Amniotic stem cell (primary cell): ENCODE measurements at regions not wholly inside any gene's neighbourhood (a gene's known extent, or its start where the extent isn't known, plus 50 kb on each side); places are given as distances from the start of the nearest gene placed in this dataset.

ENCODE experiments used
- DNase-seq: peaks from one replicate; lab custom pipeline; 2025; lab: John Stamatoyannopoulos, UW

DNA sequence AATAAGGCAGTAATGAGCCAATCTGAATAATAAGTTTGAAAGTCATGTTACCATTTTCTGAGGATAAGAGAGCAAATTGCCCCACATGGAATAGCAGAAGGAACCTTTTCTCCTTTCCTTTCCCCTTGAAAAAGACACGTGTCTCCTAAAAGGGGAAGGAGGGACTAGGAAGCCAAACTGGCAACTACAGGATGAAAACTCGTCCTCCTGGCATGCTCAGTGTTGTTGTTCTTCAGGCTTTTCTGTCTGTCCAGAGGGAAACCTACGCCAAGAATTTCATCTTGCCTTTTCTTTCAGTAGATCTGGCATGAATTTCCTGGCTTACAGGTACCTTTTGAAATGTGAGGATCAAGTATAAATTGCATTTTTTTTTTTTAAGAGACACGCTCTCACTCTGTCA, 355.9 kb upstream of the TLE4 start:
- DNase-seq: no peak

DNA sequence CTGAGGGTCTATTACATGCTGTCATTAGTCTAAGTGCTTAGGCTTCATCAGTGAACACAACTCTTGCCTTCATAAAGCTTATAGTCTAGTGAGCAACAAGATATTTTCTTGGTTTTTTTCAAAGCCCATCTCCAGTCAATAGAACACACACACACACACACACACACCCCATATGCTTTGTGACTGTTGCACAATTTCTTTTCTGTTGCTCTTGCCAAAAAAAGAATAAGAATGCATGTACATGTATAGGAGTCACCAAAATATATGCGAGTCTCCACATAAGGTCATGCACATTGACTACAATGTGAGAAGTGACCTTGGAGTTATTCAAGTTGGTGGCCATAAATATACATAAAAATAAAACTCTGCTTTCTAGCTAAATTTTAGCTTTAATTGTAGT, 351.5 kb upstream of the TLE4 start:
- DNase-seq: no peak

DNA sequence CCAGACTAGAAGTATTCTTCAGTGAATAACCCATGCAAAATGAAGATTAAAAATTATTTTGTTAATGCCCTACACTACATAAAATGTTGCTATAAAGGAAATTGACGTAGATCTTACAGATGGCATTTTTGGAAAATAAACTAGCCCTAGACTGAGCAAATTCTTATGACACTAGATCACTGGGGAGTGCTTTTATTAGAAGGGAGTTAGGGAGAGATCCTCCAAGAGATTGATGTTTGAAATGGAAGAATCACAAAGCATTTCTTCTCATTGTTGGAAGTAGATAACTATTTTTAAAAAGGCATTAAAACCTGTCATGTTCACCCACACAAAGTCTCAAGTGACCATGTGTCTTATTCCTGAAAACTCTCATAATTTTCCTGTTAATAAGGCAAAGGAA, 351.1 kb upstream of the TLE4 start:
- DNase-seq: no peak

DNA sequence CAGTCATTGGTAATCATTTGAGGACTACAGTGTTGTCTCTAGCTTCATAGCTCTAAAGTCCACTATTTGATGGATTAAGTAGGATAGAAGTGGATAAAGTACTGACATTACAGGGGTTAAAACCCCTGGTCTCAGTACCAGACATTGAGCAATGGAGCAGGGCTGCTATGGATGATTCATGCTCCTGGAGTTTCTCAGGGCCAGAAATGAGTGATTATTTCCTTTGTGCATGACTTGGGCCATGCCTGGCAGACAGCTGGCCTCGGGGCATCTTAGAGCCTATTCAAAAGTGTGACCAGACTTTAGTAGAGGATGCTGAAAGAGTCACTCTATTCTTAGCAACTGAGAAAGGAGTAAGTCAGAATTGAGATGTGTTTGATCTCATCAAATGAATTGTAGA, 350.7 kb upstream of the TLE4 start:
- peak; percentile 95 for DNase-seq

DNA sequence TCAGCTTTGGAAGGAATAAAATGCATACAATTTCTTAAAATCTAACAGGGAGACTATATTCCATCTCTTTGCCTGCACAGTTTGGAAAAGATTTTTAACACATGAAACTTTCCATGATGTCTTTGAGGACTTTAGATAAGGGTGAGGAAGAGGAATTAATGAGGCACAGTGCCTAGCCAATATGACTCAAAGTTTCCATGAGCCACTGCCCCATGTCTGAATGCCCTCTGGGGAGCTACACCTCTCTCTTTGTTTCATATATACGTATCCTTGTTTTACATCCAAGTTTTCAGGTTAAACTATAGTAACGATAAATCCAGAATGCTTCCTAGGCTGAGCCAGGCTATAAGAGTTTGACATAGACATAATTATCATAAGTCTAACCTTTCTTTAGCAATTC, 349.3 kb upstream of the TLE4 start:
- DNase-seq: no peak

DNA sequence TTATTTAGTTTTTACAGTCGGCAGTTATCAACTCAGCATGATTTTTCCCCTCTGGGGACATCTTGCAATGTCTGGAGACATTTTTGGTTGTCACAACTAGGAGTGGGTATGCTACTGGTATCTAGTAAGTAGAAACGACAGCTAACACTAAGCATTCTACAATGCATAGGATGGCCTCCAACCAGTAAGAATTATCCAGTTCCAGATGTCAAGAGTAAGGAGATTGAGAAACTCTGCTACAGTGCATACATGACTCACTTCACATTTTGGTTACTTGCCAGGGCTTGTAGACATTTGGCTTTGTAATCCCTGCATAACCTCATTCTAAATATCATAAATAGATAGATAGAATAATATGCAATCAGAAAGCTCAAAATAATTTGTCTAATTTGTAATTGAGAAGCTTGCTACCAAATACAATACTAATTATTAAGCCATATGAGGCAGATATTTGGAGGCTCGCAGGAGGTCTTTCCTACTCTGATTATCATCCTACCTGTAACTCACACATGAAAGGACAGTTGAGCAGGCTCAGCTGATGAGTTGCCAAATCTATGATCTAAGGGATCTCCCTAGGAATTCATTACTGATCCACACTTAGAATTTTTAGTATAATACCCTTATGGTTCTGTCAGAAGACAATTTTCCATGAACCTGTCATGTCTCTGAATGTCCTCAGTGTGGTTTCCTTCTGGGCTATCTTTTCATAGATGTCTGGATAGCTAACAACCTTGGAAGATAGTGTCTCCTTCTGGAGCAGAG, 346.9 kb upstream of the TLE4 start:
- peak; percentile 57 for DNase-seq

DNA sequence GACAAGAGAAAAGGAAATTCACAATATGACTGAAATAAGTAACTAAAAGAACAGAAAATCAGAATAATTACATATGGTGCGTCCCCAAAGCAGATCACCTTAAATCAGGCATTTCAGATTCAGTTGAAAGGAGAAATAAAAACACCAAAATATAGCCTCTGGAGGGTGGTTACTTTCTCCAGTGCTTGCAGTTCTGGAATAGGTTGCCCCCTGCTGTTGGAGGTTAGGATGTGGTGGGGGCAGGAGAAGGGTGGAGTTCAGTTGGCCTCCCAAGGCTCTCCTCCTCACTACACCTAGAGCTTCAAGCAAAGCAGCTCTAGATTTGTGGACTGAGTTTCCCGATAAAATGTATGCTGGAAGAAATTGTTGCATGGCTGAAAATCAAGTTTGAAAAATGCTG, 338.2 kb upstream of the TLE4 start:
- no peak for DNase-seq

DNA sequence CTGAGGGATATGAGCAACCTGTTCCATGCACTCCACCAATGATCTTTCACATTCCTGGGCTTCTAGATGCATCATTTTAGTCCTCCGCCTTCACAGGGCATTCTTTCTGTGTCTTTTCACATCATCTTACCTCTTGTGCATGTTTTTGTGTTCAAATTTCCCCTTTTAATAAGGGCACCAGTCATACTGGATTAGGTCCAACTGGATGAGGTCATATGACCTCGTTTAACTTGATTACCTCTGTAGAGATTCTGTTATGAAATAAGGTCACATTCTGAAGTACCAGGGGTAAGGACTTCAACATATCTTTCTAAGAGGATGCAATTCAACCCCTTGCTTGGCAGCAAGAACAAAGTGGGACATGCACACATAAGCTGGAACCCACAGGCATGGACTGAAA, 335.3 kb upstream of the TLE4 start:
- DNase-seq: no peak

DNA sequence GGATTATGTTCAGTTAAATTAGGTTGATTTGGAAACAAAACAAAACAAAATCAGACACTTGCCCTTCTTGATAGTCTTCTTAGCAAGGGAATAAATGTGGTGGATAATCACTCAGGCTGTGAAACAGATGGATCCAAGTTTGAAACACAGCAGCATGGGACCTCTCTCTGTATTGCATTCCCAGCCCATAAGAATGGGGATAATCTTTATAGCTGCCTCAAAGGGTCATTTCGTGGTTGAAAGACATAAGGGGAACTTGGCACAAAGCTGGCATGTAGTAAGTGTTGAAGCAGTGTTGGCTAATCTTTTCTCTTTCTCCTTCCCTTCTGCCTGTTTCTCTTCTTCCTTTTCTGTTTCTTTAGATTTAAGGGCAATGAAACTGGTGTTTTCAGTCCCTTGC, 333.9 kb upstream of the TLE4 start:
- DNase-seq: no peak

DNA sequence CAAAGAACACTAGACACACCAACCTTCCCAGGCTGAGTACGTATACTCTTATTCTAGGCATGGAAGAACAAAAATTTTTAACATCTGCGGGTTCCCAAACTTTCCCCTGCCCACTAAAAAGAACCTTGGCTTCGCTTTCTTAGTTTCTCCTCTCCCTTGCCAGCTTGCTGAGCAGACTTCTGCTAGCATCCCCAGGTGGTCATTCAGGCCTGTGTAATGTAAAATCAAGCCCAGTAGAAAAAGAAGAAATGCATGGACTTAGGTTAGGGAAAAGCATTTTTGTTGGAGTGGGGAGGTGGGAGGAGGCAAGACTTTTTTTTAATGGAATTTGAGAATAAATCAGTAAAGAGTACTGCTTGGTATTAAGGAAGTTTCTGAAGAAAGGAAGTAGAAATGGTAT, 331.0 kb upstream of the TLE4 start:
- no peak for DNase-seq

DNA sequence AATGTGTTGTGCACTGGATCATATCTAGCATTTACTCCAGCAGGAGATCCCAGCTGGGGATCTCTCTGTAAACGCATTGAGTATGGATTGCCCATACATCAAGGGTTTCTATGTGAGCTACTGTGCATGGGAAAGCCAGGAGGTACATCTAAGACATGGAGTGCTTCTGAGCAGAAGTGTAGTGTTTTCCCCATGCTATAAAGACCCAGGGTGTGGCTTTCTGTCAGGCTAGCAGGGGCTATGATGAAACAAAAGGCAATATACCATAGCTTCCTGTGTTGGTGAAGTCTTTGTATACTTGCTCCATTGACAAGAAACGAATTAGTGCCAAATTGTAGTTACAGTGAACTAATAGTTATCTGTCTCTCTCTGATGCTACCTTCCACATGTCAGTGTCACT, 329.3 kb upstream of the TLE4 start:
- no peak for DNase-seq

DNA sequence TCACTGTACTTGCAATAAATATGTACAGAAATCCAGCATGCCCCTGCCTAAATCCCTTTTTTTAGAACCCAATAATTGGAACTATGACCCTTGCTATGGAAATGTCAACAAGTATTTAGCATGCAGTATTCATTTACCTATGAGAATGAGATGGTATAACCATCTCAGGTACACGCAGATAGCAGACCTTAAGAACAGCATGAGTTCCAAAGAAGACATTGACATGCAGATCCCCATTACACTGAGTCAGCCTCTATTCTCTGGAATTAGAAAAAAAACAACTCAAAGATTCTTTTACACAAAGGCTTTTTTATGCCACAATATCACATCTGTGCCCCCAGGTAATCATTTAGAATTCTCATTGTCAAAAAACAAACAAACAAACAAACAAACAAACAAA, 325.6 kb upstream of the TLE4 start:
- DNase-seq: no peak

DNA sequence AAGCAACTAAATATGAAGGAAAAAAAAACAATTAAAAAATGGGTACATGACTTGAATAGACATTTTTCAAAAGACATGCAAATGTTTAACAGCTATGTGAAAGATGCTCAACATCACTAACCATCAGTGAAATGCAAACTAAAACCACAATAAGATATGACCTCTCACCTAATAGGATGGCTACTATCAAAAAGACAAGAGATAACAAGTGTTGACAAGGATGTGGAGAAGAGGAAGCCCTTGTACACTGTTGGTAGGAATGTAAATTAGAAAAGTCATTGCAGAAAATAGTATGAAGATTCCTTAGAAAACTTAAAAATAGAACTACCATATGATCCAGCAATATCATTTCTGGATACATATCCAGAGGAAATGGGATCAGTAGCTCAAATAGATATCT, 324.7 kb upstream of the TLE4 start:
- no peak for DNase-seq

DNA sequence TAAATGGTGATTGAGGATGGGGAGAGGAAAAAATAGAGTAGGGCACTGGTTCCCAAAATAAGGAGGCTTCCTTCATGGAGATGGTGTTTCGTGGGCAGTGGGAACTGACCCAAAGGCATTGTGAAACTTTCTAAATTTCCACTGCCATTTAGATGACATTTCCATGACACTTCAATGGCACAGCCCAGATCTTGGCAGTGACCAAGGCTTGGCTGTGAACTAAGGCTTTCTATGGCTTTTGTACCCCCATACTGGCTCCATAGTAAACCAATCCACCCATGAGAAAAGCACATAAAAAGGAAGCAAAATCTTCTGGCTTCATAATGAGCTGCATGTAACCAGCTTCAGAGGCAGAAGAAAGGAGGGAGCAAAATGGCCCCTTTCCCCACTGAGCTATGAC, 321.0 kb upstream of the TLE4 start:
- DNase-seq: no peak

DNA sequence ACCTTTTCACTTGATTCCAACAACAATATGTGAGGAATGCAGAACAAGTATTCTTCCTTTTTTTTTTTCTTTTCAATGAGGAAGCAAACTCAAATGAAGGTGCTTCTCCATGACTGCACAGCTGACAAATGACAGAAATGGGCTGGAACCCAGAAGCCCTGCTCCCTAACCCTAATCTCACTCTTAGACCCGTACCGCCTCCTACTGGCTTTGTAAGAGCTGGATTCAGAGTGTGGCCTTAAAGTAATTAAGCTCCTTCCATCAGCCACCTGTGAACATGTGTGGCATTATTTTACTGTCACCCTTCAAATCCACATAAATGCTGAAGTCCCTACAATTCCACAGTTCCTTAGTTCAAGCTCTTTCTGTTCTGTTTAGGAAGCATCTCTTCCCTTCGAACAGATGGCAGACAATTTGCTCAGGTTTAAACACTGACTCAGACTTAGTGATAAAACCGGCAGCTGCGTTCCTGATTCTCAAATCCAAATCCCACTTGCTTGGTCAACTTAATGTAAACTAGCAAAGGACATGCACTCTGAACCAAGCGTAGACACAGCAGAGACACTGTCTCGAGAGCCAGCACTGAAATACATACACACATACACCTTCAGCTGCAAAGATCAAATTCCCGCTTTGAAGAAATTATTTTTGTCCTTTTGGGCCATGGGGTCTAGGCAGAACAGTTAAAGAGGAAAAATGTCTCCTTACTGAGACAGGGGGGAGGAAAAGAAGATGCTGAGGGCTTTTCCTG, 316.7 kb upstream of the TLE4 start:
- no peak for DNase-seq

DNA sequence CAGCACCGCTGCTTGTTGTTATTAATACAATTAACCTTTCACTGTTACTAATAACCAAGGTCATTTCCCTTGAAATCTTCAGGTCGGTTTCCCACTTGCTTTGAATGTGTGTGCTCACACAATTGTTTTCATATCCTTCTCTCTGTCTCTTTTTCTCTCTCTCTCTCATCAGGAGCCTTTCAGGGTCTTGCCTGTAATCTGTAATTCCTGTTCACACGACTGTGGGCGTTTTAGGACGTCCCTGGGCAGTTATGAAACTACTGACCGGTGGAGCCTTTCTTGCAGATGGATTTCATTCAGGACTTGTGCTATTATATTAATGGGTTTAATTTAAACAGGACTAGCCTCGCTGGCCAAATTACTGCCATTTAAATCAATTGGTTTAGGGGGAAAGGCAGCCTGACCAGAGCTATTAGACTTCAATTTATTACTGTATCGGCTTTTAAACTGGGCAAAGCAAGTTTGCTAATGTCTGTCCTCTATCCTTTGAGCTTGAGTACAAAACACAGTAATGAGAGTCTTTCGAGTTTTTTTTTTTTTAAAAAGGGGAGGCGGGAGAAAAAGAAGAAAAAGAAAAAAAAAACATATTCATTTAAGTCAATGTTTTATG, 316.0 kb upstream of the TLE4 start:
- no peak for DNase-seq

DNA sequence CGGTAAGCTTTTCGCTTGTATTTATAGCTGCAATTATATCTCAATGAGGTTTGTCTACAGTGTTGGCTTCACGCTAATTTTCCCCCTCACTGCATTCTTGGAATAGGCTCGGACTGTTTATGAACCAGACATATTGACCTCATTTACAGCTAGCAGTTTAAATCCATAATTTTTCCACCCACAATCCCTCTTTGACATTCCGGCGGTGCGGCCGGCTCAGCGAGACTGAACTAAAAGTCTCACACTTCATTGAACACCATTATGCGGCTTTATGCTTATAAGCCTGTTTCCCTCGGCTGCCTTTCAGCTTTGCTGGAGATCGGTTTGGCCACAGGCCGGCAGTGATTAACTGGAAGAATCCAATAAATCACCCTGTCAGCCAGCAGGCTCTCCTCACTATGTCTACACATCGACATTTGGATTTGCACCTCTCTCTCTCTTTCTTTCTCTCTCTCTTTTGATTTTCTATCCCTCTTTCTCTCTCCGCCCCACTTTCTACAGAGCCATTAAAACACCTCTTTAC, 315.0 kb upstream of the TLE4 start:
- DNase-seq: no peak

DNA sequence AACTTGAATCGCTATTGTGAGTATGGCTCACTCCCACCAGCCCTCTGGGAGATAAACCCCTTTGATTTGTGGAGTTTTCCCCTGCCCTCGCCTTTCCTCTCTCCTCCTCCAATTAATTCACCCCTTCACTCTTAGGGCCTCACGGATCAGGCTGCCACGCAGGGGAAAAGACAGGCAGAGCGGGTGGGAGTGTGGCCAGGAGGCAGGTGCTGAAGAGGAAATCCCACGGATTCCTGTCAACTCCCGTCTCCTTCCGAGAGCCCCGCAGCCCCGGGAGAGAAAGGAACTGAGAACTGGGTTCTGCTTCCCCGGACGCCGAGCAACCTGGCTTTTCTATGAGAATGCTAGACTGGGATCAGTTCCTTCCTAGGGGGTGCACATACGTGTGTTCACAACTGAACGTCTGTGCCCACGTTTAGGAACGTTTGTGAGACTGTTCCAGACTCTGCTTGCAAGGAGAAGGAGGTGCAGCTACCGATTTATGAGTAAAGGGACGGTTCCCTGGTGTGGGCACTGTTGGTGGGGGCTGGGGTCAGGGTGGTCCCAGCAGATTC, 314.5 kb upstream of the TLE4 start:
- no peak for DNase-seq

DNA sequence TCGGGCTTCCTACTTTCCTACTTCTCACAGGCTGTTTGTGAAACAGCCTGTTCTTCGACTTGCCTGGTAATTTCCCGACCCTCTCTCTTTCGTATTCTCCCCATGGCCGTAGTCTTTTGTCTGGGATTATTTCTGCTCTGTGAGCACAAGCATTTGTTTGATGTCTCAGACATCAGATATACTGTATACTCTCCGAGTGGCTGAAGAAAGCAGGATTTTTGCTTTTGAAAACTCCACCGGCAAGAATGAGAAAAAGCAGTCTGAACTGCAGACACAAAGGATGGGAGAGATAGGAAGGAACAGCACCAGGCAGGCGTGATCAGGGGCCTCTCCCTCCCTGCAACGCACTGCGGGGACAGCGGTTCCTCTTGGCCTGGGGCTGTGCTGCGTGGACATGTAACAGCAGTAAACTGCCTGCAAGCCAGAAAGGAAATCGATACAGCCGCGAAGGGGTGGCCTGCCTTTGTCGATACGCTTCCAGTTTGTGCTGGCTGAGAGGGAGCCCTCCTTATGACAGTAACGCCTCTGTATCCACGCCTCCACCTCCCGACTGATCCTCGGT, 313.9 kb upstream of the TLE4 start:
- no peak for DNase-seq

DNA sequence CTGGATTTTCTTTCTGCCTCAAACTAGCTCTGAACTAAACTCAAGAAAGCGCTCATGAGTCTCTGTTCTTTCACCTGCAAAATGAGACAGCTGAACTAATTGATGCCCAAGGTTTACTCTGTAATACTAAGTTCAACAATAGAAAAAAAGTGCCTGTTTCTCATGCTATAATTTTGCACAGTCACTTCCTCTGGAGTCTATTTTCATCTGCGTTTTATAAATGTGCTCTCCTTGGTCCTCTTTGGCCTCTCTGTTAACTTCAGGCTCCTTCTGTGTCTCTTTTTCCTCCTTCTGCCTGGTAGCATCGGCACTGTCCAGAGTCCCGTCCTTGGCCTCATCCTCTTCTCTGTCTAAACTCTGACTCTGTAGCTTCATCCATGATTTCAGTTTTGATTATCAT, 311.9 kb upstream of the TLE4 start:
- no peak for DNase-seq

DNA sequence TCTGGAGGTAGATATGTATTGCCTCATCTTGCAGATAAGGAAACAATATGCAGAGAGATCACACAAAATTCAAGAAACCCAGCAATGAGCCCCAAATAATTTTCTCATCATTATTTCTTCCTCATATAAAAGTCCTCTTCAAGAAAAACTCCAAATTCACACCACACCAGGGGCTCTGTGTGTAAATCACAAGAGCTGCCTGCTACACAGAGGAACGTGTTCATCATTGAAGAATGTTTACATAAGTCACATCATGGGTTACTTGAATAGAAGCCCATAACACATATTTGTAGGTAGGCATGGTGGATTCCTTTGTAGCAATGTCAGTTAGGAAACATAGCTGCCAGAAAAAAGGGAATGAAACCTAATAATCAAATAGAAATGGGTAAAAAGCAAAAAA, 308.1 kb upstream of the TLE4 start:
- no peak for DNase-seq

DNA sequence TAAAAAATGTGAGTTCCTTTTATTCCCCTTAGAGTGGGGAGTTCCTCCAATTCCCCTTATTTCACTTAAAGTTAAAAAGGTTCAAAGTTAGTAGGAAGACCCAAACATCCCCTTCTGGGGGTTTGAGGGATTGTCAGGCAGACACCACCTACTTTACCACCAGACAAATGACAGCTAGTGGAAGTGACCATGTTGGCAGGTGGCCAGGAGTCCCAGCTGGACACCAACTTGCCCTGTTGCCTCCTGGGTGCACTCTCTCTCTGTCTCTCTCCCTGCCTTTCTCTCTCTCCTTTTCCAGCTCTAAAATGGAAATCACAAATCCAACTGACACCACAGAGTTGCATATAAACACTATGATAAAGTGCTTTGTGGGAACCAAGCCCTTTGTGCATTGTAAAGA, 307.7 kb upstream of the TLE4 start:
- DNase-seq: no peak
